OCI-LY3 (cell line): ENCODE measurements at regions not wholly inside any gene's neighbourhood (a gene's known extent, or its start where the extent isn't known, plus 50 kb on each side); places are given as distances from the start of the nearest gene placed in this dataset.

Source experiments
- H2AFZ ChIP-seq: fragments of 200-600, 300-600 bp; shearing (Covaris generic); 2 replicates; pipeline ENCODE4 v1.6.0; 2014; ENCODE audit warnings: antibody characterized with exemption, low read depth, low read length
- H3K27ac ChIP-seq: fragments of 200-600, 300-600 bp; sonication (generic); 2 replicates; pipeline ENCODE4 v1.5.1; 2014; ENCODE audit warnings: mild to moderate bottlenecking, low read length, moderate library complexity, mixed read lengths
- H3K27me3 ChIP-seq: fragments of 200-600, 300-600 bp; sonication (generic); 2 replicates; pipeline ENCODE4 v1.6.1; 2014; ENCODE audit warnings: low read depth, low read length, mixed read lengths
- H3K36me3 ChIP-seq: fragments of 200-600, 300-600 bp; sonication (generic); replicated peaks from 2 replicates; pipeline ENCODE3; 2014; ENCODE audit warnings: low read depth, low read length, mixed read lengths
- H3K4me1 ChIP-seq: fragments of 300-600, 200-600 bp; sonication (generic); 2 replicates; pipeline ENCODE4 v1.6.1; 2014; ENCODE audit warnings: low read length, mixed read lengths
- H3K4me2 ChIP-seq: fragments of 200-600, 300-600 bp; sonication (generic); 2 replicates; pipeline ENCODE4 v1.6.1; 2014; ENCODE audit warnings: low read length, mixed read lengths
- H3K4me3 ChIP-seq: fragments of 300-600, 200-600 bp; sonication (generic); 2 replicates; pipeline ENCODE4 v1.5.1; 2014; ENCODE audit warnings: antibody characterized with exemption, mild to moderate bottlenecking, low read length, moderate library complexity
- H3K79me2 ChIP-seq: fragments of 300-600, 200-600 bp; shearing (Covaris generic); 2 replicates; pipeline ENCODE4 v1.6.1; 2014; ENCODE audit warnings: mild to moderate bottlenecking, low read length, mixed read lengths
- H3K9ac ChIP-seq: fragments of 300-600, 200-600 bp; shearing (Covaris generic); 2 replicates; pipeline ENCODE4 v1.6.0; 2014; ENCODE audit warnings: mild to moderate bottlenecking, low read length, moderate library complexity
- H3K9me3 ChIP-seq: fragments of 200-600, 300-600 bp; shearing (Covaris generic); 2 replicates; pipeline ENCODE4 v1.6.1; 2014; ENCODE audit warnings: low read length, mixed read lengths; ENCODE audit not compliant: insufficient read depth
- H4K20me1 ChIP-seq: fragments of 200-600, 300-600 bp; sonication (generic); 2 replicates; pipeline ENCODE4 v1.6.1; 2016; ENCODE audit warnings: low read length, mixed read lengths; ENCODE audit not compliant: insufficient read depth
- EZH2phosphoT487 ChIP-seq: fragments of 200-600 bp; shearing (Covaris generic); IDR thresholded peaks from 2 replicates; pipeline ENCODE4 v1.6.1; 2018; ENCODE audit warnings: antibody characterized with exemption, mixed run types, low read depth
- TF ChIP-seq, protein P1 (sequence below): fragments of 200-600, 300-600 bp; sonication (generic); IDR thresholded peaks from 2 replicates; pipeline ENCODE4 v1.5.1; 2014; ENCODE audit warnings: antibody characterized with exemption, low read length, low read depth

DNA sequence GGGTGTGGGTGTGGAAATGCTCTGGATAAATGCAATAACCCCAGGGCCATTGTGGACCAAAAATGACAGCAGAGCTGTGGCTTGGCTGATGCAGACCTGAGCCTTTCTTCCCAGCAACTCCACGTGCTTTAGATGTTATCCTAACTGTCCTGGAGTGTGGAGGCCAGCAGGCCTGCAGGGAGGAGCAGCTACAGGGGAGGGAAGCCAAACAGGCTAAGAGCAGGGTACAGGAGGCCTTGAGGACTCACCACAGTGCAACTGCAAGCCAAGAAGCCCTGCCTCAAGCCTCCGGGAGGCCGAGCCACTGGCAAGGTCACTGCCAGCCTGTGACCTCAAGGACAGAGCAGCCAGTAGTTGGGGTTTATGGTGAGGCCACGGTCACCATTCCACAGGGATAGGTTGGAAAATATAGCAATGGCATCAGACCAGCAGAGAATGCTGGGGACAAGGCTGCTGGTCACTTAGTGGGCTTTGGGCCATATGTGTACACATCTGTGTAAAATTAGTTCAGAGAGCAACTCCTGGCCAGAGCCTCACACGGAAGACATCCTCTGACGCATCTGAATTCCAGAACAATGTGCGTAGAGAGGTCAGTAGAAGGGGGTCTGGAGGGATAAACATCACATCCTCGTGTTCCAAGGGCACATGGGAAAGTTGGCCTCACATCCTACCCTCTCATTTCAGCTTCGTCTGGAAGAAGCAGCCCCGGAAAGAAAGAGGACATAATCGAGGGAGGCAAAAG lies 76.2 kb upstream of the UPP2 start:
- Histone ChIP-seq H3K4me3 (no peak overlapping the region), H4K20me1 (no peaks in the 10 kb centered on the region), H3K4me1 (no peaks in the 10 kb centered on the region), H3K27me3 (no peaks in the 10 kb centered on the region), H3K27ac (no peak overlapping the region), H3K79me2 (no peaks in the 10 kb centered on the region), H2AFZ (no peak overlapping the region), H3K9me3 (no peaks in the 10 kb centered on the region), H3K36me3 (no peaks in the 10 kb centered on the region), H3K4me2 (no peak overlapping the region), H3K9ac (no peak overlapping the region)
- TF ChIP-seq EZH2phosphoT487: no peak
- TF ChIP-seq, protein P1, sequence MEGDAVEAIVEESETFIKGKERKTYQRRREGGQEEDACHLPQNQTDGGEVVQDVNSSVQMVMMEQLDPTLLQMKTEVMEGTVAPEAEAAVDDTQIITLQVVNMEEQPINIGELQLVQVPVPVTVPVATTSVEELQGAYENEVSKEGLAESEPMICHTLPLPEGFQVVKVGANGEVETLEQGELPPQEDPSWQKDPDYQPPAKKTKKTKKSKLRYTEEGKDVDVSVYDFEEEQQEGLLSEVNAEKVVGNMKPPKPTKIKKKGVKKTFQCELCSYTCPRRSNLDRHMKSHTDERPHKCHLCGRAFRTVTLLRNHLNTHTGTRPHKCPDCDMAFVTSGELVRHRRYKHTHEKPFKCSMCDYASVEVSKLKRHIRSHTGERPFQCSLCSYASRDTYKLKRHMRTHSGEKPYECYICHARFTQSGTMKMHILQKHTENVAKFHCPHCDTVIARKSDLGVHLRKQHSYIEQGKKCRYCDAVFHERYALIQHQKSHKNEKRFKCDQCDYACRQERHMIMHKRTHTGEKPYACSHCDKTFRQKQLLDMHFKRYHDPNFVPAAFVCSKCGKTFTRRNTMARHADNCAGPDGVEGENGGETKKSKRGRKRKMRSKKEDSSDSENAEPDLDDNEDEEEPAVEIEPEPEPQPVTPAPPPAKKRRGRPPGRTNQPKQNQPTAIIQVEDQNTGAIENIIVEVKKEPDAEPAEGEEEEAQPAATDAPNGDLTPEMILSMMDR: no peak

DNA sequence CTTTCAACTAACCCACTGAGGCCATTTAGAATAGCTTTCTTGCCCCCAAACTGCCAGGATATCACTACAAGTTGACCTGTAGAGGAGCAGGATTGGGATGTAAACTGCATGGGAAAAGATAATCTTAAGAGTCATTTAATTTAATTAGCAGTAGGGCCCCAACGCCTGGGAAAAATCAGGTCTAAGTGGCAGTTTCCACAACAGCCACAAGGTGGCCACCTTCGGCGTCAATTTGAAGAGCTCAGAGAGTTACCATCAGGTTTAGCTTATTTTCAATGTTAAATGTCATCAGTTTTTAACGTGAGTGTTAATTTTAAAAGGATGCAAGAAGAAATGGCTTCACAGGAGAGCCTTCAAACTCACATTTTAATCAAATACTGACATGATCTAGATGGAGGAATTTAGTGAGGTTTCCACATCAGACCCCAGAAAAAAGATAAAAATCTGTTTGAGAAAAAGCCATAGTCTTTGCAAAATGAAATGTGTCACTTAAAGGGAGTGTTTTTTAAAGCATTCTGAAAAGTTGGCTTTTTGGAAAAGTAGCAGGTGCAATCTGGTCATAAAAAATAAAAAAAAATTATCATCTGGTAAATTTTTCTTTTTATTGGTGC lies 77.3 kb upstream of the UPP2 start:
- no peaks in the 10 kb centered on the region for H3K36me3 ChIP-seq
- H3K4me3 ChIP-seq: no peak overlapping the region
- no peak overlapping the region for H3K27ac ChIP-seq
- H4K20me1 ChIP-seq: no peaks in the 10 kb centered on the region
- no peaks in the 10 kb centered on the region for H3K4me1 ChIP-seq
- H2AFZ ChIP-seq: no peak overlapping the region
- no peaks in the 10 kb centered on the region for H3K27me3 ChIP-seq
- H3K79me2 ChIP-seq: no peaks in the 10 kb centered on the region
- no peak overlapping the region for H3K9ac ChIP-seq
- H3K9me3 ChIP-seq: no peaks in the 10 kb centered on the region
- TF ChIP-seq EZH2phosphoT487: no peak
- TF ChIP-seq, protein P1: peak; percentile 85
- no peak overlapping the region for H3K4me2 ChIP-seq

DNA sequence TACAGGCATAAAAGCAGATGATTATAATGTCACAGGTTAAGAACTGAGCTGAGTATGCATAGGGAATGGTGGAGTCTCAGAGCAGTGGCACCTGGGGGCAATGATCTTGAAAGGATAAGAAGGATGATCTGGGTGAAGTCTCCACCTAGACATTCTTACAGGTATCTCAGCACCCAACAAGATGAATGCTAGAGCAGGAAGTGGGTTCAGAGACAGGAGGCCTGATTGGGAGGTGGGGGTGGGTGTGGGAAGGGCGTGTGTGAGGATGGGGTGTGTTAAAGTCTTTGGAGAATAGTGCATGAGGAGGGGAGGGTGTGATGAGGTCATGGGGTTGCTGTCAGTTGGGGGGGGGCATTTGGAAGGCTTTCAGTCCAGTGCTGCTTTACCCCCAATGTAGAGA lies 78.8 kb upstream of the UPP2 start:
- no peaks in the 10 kb centered on the region for H4K20me1 ChIP-seq
- H3K4me1 ChIP-seq: no peaks in the 10 kb centered on the region
- no peak overlapping the region for H2AFZ ChIP-seq
- H3K27me3 ChIP-seq: no peaks in the 10 kb centered on the region
- H3K9me3 ChIP-seq: no peaks in the 10 kb centered on the region
- H3K9ac ChIP-seq: no peak overlapping the region
- no peak overlapping the region for H3K4me3 ChIP-seq
- H3K27ac ChIP-seq: no peak overlapping the region
- no peaks in the 10 kb centered on the region for H3K36me3 ChIP-seq
- TF ChIP-seq, protein P1: no peak
- no peak for TF ChIP-seq EZH2phosphoT487
- H3K79me2 ChIP-seq: no peaks in the 10 kb centered on the region
- no peak overlapping the region for H3K4me2 ChIP-seq

DNA sequence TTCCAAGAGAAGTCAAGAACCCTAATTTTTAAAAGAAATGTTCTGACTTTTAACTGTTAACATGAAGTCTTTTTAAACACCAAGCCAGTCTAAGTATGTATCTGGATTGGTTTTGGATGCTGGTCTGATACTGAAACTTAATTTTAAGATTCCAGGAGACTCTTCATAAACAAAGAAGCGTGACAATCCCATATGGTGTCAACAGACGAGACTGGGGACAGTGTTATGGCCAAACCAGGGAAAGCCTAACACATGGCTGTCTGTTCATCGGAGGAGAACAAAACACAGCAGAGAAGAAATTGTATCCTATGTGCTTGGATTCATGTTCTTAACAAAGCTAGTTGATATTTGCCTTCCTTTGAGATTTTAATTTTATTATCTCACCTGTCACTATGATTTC lies 80.5 kb upstream of the UPP2 start:
- TF ChIP-seq, protein P1: no peak
- TF ChIP-seq EZH2phosphoT487: no peak

More for the DNA sequence above, 80.5 kb upstream of the UPP2 start:
- no peaks in the 10 kb centered on the region for H3K79me2 ChIP-seq
- no peaks in the 10 kb centered on the region for H3K27me3 ChIP-seq
- H3K4me2 ChIP-seq: no peak overlapping the region
- H3K9ac ChIP-seq: no peak overlapping the region
- no peaks in the 10 kb centered on the region for H3K9me3 ChIP-seq
- H4K20me1 ChIP-seq: no peaks in the 10 kb centered on the region
- H3K36me3 ChIP-seq: no peaks in the 10 kb centered on the region
- no peak overlapping the region for H3K4me3 ChIP-seq
- no peaks in the 10 kb centered on the region for H3K4me1 ChIP-seq
- no peak overlapping the region for H2AFZ ChIP-seq
- no peak overlapping the region for H3K27ac ChIP-seq
